HG03108 (cell line): ENCODE measurements at regions not wholly inside any gene's neighbourhood (a gene's known extent, or its start where the extent isn't known, plus 50 kb on each side); places are given as distances from the start of the nearest gene placed in this dataset.

Experiments used
- ATAC-seq: cut with Tn5 transposase; IDR thresholded peaks from one replicate; pipeline ENCODE4 v1.9.1; 2021; ENCODE audit warnings: moderate library complexity; ENCODE audit not compliant: unreplicated experiment

- ATAC-seq: no peak
Measured at GRCh38 chr2:220451438-220451837, 824.0 kb downstream of the SLC4A3 start.

- ATAC-seq: no peak
Measured at GRCh38 chr2:220452561-220452960, 825.1 kb downstream of the SLC4A3 start.

GRCh38 chr2:220455351-220455990, 828.0 kb downstream of the SLC4A3 start:
- no peak for ATAC-seq

- no peak for ATAC-seq
Measured at GRCh38 chr2:220458051-220458450, 830.6 kb downstream of the SLC4A3 start.

- ATAC-seq: no peak
Measured at GRCh38 chr2:220460257-220460985, 833.0 kb downstream of the SLC4A3 start.

GRCh38 chr2:220463876-220464275, 836.4 kb downstream of the SLC4A3 start:
- no peak for ATAC-seq

- ATAC-seq: no peak
Measured at GRCh38 chr2:220465700-220466099, 838.3 kb downstream of the SLC4A3 start.

- ATAC-seq: no peak
Measured at GRCh38 chr2:220466251-220466691, 838.8 kb downstream of the SLC4A3 start.

GRCh38 chr2:220469201-220469600, 841.8 kb downstream of the SLC4A3 start:
- no peak for ATAC-seq

GRCh38 chr2:220473611-220474010, 846.2 kb downstream of the SLC4A3 start:
- ATAC-seq: no peak

- ATAC-seq: no peak
Measured at GRCh38 chr2:220476877-220477276, 849.4 kb downstream of the SLC4A3 start.

- no peak for ATAC-seq
Measured at GRCh38 chr2:220478305-220479058, 851.1 kb downstream of the SLC4A3 start.

GRCh38 chr2:220482716-220483115, 855.3 kb downstream of the SLC4A3 start:
- no peak for ATAC-seq

- ATAC-seq: no peak
Measured at GRCh38 chr2:220489121-220489520, 861.7 kb downstream of the SLC4A3 start.

- ATAC-seq: no peak
Measured at GRCh38 chr2:220491670-220492069, 864.2 kb downstream of the SLC4A3 start.

- no peak for ATAC-seq
Measured at GRCh38 chr2:220493871-220494525, 866.6 kb downstream of the SLC4A3 start.

- no peak for ATAC-seq
Measured at GRCh38 chr2:220496513-220496912, 869.1 kb downstream of the SLC4A3 start.

- no peak for ATAC-seq
Measured at GRCh38 chr2:220499225-220499624, 871.8 kb downstream of the SLC4A3 start.

GRCh38 chr2:220502539-220502938, 875.1 kb downstream of the SLC4A3 start:
- no peak for ATAC-seq

- ATAC-seq: no peak
Measured at GRCh38 chr2:220503431-220503830, 876.0 kb downstream of the SLC4A3 start.

- ATAC-seq: no peak
Measured at GRCh38 chr2:220504938-220505503, 877.6 kb downstream of the SLC4A3 start.
